ENCODE measurements at regions not wholly inside any gene's neighbourhood (a gene's known extent, or its start where the extent isn't known, plus 50 kb on each side); places are given as distances from the start of the nearest gene placed in this dataset.

DNA sequence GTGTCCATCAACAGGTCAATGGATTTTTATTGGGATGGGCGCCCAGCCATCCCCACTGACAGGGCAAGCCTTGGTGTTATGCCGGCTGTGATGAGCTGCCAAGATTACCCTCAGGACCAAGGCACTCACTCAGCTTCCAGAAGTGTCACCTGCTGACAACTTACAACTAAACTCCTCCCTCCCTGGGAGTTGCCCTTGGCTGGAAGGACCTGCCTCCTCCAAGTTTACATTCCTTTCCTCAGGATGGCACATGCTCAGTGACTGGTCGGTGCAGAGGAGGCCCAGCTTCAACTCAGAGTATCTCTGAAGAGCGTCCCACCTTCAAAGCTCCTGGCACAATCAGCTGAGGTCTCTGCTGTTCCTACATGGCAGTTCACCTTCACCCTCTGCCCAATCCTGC lies 52.5 kb upstream of the ZBTB43 start:
- 47% methylated on average over 4 of the region's 4 CpGs for WGBS (ENCODE audit: insufficient coverage, insufficient replicate concordance, low lambda C conversion rate, missing lambda C conversion rate)
- ATAC-seq: no peak
- FAIRE-seq: no peak

More for the DNA sequence above, 52.5 kb upstream of the ZBTB43 start:
- POLR2A ChIA-PET: no interaction called here
- Histone ChIP-seq H3K4me1 (ENCODE audit: control insufficient read depth, insufficient read depth, low read length) (no peaks in the 10 kb centered on the region), H3K9me3 (replicated peaks; ENCODE audit: control insufficient read depth, insufficient read depth, low read length) (no peaks in the 10 kb centered on the region), H3K36me3 (ENCODE audit: control insufficient read depth in 2 of 2, insufficient read depth in 2 of 2, low read length in 1 of 2) (no peaks in the 10 kb centered on the region), H3K27ac (ENCODE audit: control insufficient read depth, insufficient read depth) (no peak overlapping the region), H2AFZ (ENCODE audit: control insufficient read depth, low read depth, low read length) (no peak overlapping the region), H3K4me3 (no peak overlapping the region), H3K4me2 (ENCODE audit: control insufficient read depth, insufficient read depth) (no peak overlapping the region), H3K9ac (ENCODE audit: control insufficient read depth, insufficient read depth, low read length) (no peak overlapping the region), H3K79me2 (ENCODE audit: control insufficient read depth, insufficient read depth, low read length) (no peaks in the 10 kb centered on the region), H4K20me1 (ENCODE audit: control insufficient read depth, insufficient read depth) (no peaks in the 10 kb centered on the region), H3K27me3 (replicated peaks in 1 of 2; ENCODE audit: control insufficient read depth in 2 of 2, insufficient read depth in 2 of 2, low read length in 1 of 2) (no peaks in the 10 kb centered on the region; a peak in 1 of 4 replicates)
- TF ChIP-seq HDAC6 (IDR thresholded peaks at IDR 0.05; ENCODE audit: unreplicated experiment) (no peak), WRNIP1 (IDR thresholded peaks at IDR 0.05; ENCODE audit: borderline replicate concordance, low read depth, low read length) (no peak), NR2C1 (IDR thresholded peaks at IDR 0.05) (no peak), TAF1 (IDR thresholded peaks at IDR 0.05; ENCODE audit: borderline replicate concordance, low read depth, low read length) (no peak), BACH1 (IDR thresholded peaks at IDR 0.05; ENCODE audit: borderline replicate concordance) (no peak), ZBTB40 (IDR thresholded peaks at IDR 0.05; ENCODE audit: borderline replicate concordance) (no peak), RB1 (IDR thresholded peaks at IDR 0.05; ENCODE audit: borderline replicate concordance) (no peak), ATF7 (IDR thresholded peaks at IDR 0.05; ENCODE audit: low read depth) (no peak), NFIC (IDR thresholded peaks at IDR 0.05; ENCODE audit: low read depth, low read length) (no peak), PML (IDR thresholded peaks at IDR 0.05; ENCODE audit: low read length) (no peak), SUPT20H (IDR thresholded peaks at IDR 0.05; ENCODE audit: borderline replicate concordance, control insufficient read depth, low read depth, low read length) (no peak), DPF2 (IDR thresholded peaks at IDR 0.05) (no peak), MTA2 (IDR thresholded peaks at IDR 0.05; ENCODE audit: low read depth) (no peak), E4F1 (IDR thresholded peaks at IDR 0.05; ENCODE audit: borderline replicate concordance, partially characterized antibody) (no peak)
- TF ChIP-seq, protein P1, sequence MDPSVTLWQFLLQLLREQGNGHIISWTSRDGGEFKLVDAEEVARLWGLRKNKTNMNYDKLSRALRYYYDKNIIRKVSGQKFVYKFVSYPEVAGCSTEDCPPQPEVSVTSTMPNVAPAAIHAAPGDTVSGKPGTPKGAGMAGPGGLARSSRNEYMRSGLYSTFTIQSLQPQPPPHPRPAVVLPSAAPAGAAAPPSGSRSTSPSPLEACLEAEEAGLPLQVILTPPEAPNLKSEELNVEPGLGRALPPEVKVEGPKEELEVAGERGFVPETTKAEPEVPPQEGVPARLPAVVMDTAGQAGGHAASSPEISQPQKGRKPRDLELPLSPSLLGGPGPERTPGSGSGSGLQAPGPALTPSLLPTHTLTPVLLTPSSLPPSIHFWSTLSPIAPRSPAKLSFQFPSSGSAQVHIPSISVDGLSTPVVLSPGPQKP (IDR thresholded peaks at IDR 0.05; ENCODE audit: low read depth, low read length): no peak
- intact Hi-C loops (cut with micrococcal nuclease; ENCODE audit: unreplicated experiment) (no loop called here), in situ Hi-C loops (cut with MboI) (no loop called here)
- RAD21 ChIA-PET (ENCODE audit: unreplicated experiment): interaction anchor here (1.1 kb wide), 1 partner anchor 46 kb away, joined by 4 read pairs; no protein-coding TSS in a partner anchor
- BruUV-seq (replicated peaks): no TSS peak
- SMC1A ChIA-PET (ENCODE audit: uncharacterized antibody, unreplicated experiment): no interaction called here
- no peak for DNase-seq (ENCODE audit: low read depth, low spot score)
- CTCF ChIA-PET: interaction anchor here (1.0 to 1.5 kb wide), 2 partner anchors 30 to 46 kb away, joined by 3 to 5 read pairs; no protein-coding TSS in a partner anchor

Data from GM12878 (cell line).